HCT116 (cell line): ENCODE measurements at regions not wholly inside any gene's neighbourhood (a gene's known extent, or its start where the extent isn't known, plus 50 kb on each side); places are given as distances from the start of the nearest gene placed in this dataset.

Experiments used
- ATAC-seq: fragments of 200-7000 bp; cut with Tn5 transposase; 2 replicates; pipeline ENCODE4 v1.9.1; 2020; ENCODE audit warnings: mild to moderate bottlenecking, moderate library complexity
- BruUV-seq: library from RNA; stranded (reverse); fragments of 400-500 nt; replicated peaks from 2 replicates; lab custom pipeline; 2021; lab: Mats Ljungman, UMichigan
- CTCF ChIA-PET: fragments of 300-600 bp; sonication (Branson Sonifier 250); formaldehyde crosslinking; loops from one replicate; lab custom pipeline; 2021; ENCODE audit warnings: antibody characterized with exemption; lab: Charles Lee
- POLR2A ChIA-PET: fragments of 300-600, 350-600 bp; sonication (Branson Sonifier 250); formaldehyde crosslinking; loops from one replicate; lab custom pipeline; 2021; ENCODE audit warnings: antibody characterized with exemption; lab: Charles Lee
- RAD21 ChIA-PET, 2 experiments: fragments of 300-600 bp; sonication (Branson Sonifier 250); formaldehyde crosslinking; loops; one replicate each; lab custom pipeline; 2023; ENCODE audit warnings: low total read pairs in 2 of 2; ENCODE audit not compliant: uncharacterized antibody in 2 of 2, unreplicated experiment in 2 of 2, low non-redundant PET in 1 of 2; lab: Charles Lee
- DNase-seq: peaks from one replicate; pipeline ENCODE4 v3.0.0-alpha.2; 2010; ENCODE audit warnings: low read depth, low spot score
- H2AFZ ChIP-seq: fragments of 200-600 bp; shearing (Covaris generic), sonication (generic); 2 replicates; pipeline ENCODE4 v1.6.1; 2017; ENCODE audit warnings: low read depth, mixed run types, mixed read lengths, antibody characterized with exemption, low read length; ENCODE audit not compliant: poor library complexity, severe bottlenecking
- H3K27ac ChIP-seq: 2 replicates; pipeline ENCODE4 v1.5.1; 2012; ENCODE audit warnings: low read depth, low read length
- H3K27me3 ChIP-seq: fragments of 200-600 bp; sonication (generic); 2 replicates; pipeline ENCODE4 v1.6.1; 2016; ENCODE audit warnings: mixed run types, low read length, mixed read lengths; ENCODE audit not compliant: insufficient read depth
- H3K36me3 ChIP-seq, 2 experiments: fragments of 200-500 bp in 1 of 2; fragments of 200-600 bp in 1 of 2; sonication (Bioruptor generic) in 1 of 2; sonication (generic) in 1 of 2; 2 replicates each; pipeline versions ENCODE4 v1.5.1 to v1.6.1; 2014 to 2016; ENCODE audit warnings: low read length in 2 of 2, inconsistent platforms in 1 of 2, mixed read lengths in 1 of 2, mixed run types in 1 of 2; ENCODE audit not compliant: insufficient read depth in 2 of 2, control insufficient read depth in 1 of 2
- H3K4me1 ChIP-seq, 2 experiments: fragments of 200-600 bp in 1 of 2; sonication (generic) in 1 of 2; 2 replicates each; pipeline versions ENCODE4 v1.5.1 to v1.6.1; 2012 to 2017; ENCODE audit warnings: low read length in 2 of 2, inconsistent platforms in 1 of 2, mild to moderate bottlenecking in 1 of 2, mixed read lengths in 1 of 2, mixed run types in 1 of 2, moderate library complexity in 1 of 2; ENCODE audit not compliant: insufficient read depth in 2 of 2, control insufficient read depth in 1 of 2
- H3K4me2 ChIP-seq: fragments of 200-600 bp; sonication (generic); 2 replicates; pipeline ENCODE4 v1.6.1; 2017; ENCODE audit warnings: mixed run types, low read length, mixed read lengths
- H3K4me3 ChIP-seq, 2 experiments: fragments of 200-600 bp in 1 of 2; sonication (generic) in 1 of 2; replicated peaks in 1 of 2; 2 replicates each; pipeline ENCODE4 v1.5.1; 2011 to 2016; ENCODE audit warnings: low read length in 2 of 2, control low read depth in 1 of 2, low read depth in 1 of 2, mild to moderate bottlenecking in 1 of 2, mixed read lengths in 1 of 2, mixed run types in 1 of 2
- H3K79me2 ChIP-seq: fragments of 200-600 bp; sonication (generic); 2 replicates; pipeline ENCODE4 v1.6.1; 2017; ENCODE audit warnings: mild to moderate bottlenecking, mixed run types, low read length, moderate library complexity, mixed read lengths; ENCODE audit not compliant: insufficient read depth
- H3K9ac ChIP-seq: fragments of 200-600 bp; sonication (generic); 2 replicates; pipeline ENCODE4 v1.6.1; 2016; ENCODE audit warnings: low read length, mixed read lengths
- H3K9me2 ChIP-seq: fragments of 200-600 bp; sonication (generic), shearing (Covaris generic); 2 replicates; pipeline ENCODE4 v1.6.1; 2017; ENCODE audit warnings: mixed run types, mild to moderate bottlenecking, moderate library complexity; ENCODE audit not compliant: insufficient read depth
- H3K9me3 ChIP-seq, 2 experiments: fragments of 200-500 bp in 1 of 2; fragments of 200-600 bp in 1 of 2; sonication (Bioruptor generic) in 1 of 2; sonication (generic) in 1 of 2; 2 replicates each; pipeline ENCODE4 v1.6.1; 2014 to 2017; ENCODE audit warnings: low read length in 2 of 2, mixed read lengths in 2 of 2, inconsistent platforms in 1 of 2, low read depth in 1 of 2, mild to moderate bottlenecking in 1 of 2, mixed run types in 1 of 2, moderate library complexity in 1 of 2; ENCODE audit not compliant: control insufficient read depth in 1 of 2, insufficient read depth in 1 of 2
- H4K20me1 ChIP-seq: fragments of 200-600 bp; sonication (generic), shearing (Covaris generic); 2 replicates; pipeline ENCODE4 v1.6.1; 2017; ENCODE audit warnings: mixed run types, mild to moderate bottlenecking, moderate library complexity; ENCODE audit not compliant: insufficient read depth
- POLR2A ChIP-seq: IDR thresholded peaks from 2 replicates; pipeline ENCODE4 v1.7.0; 2011; ENCODE audit warnings: borderline replicate concordance; ENCODE audit not compliant: insufficient read depth, insufficient read length; ENCODE audit errors: extremely low read depth
- SP1 ChIP-seq: IDR thresholded peaks from 2 replicates; pipeline ENCODE4 v1.6.1; 2012; ENCODE audit warnings: low read depth
- SRF ChIP-seq: IDR thresholded peaks from 2 replicates; pipeline ENCODE4 v1.6.1; 2012; ENCODE audit warnings: low read depth
- intact Hi-C: fragments of 100-400 bp; cut with micrococcal nuclease; formaldehyde crosslinking; loops from 2 replicates; pipeline ENCODE4 v1.10.0; 2022
- TF ChIP-seq, protein P1 (sequence below): IDR thresholded peaks from 2 replicates; pipeline ENCODE4 v1.6.1; 2012; ENCODE audit warnings: low read depth

GRCh38 chr6:102402635-102403329 is 1009.3 kb downstream of the GRIK2 start (continued):
- TF ChIP-seq POLR2A (no peak), SRF (no peak)

- H2AFZ ChIP-seq: no peak overlapping the region
- no peak for ATAC-seq
- no peak overlapping the region for H3K27ac ChIP-seq
These were observed 1005.4 kb downstream of the GRIK2 start for GRCh38 chr6:102398788-102399390.

More at GRCh38 chr6:102398788-102399390, 1005.4 kb downstream of the GRIK2 start:
- H3K4me3 ChIP-seq: no peak overlapping the region
- H3K4me1 ChIP-seq: no peaks in the 10 kb centered on the region
- no peaks in the 10 kb centered on the region; a peak in 1 of 4 replicates for H3K9me3 ChIP-seq
- no peaks in the 10 kb centered on the region for H3K27me3 ChIP-seq
- POLR2A ChIA-PET: no interaction called here
- H3K36me3 ChIP-seq: no peaks in the 10 kb centered on the region
- DNase-seq: no peak
- no peaks in the 10 kb centered on the region for H4K20me1 ChIP-seq
- intact Hi-C loops: no loop called here
- CTCF ChIA-PET: no interaction called here
- TF ChIP-seq, protein P1, sequence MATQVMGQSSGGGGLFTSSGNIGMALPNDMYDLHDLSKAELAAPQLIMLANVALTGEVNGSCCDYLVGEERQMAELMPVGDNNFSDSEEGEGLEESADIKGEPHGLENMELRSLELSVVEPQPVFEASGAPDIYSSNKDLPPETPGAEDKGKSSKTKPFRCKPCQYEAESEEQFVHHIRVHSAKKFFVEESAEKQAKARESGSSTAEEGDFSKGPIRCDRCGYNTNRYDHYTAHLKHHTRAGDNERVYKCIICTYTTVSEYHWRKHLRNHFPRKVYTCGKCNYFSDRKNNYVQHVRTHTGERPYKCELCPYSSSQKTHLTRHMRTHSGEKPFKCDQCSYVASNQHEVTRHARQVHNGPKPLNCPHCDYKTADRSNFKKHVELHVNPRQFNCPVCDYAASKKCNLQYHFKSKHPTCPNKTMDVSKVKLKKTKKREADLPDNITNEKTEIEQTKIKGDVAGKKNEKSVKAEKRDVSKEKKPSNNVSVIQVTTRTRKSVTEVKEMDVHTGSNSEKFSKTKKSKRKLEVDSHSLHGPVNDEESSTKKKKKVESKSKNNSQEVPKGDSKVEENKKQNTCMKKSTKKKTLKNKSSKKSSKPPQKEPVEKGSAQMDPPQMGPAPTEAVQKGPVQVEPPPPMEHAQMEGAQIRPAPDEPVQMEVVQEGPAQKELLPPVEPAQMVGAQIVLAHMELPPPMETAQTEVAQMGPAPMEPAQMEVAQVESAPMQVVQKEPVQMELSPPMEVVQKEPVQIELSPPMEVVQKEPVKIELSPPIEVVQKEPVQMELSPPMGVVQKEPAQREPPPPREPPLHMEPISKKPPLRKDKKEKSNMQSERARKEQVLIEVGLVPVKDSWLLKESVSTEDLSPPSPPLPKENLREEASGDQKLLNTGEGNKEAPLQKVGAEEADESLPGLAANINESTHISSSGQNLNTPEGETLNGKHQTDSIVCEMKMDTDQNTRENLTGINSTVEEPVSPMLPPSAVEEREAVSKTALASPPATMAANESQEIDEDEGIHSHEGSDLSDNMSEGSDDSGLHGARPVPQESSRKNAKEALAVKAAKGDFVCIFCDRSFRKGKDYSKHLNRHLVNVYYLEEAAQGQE: peak; percentile 26; the same call in 1 of the 2 replicates
- no peak for TF ChIP-seq SP1
- RAD21 ChIA-PET: no interaction called here
- BruUV-seq: no TSS peak
- no peak overlapping the region for H3K4me2 ChIP-seq
- no peaks in the 10 kb centered on the region for H3K79me2 ChIP-seq
- H3K9ac ChIP-seq: no peak overlapping the region
- no peaks in the 10 kb centered on the region for H3K9me2 ChIP-seq
